ENCODE measurements at regions not wholly inside any gene's neighbourhood (a gene's known extent, or its start where the extent isn't known, plus 50 kb on each side); places are given as distances from the start of the nearest gene placed in this dataset.
A peak's percentile ranks its signal among the peaks of the same experiment; 100 is the strongest.

- no peak for DNase-seq (ENCODE audit: low spot score)
Measured at GRCh38 chr2:8076448-8077342, 605.2 kb upstream of the ID2 start.

- DNase-seq (ENCODE audit: low spot score) = no peak
Measured at GRCh38 chr2:8078705-8079104, 603.2 kb upstream of the ID2 start.

GRCh38 chr2:8080063-8080462, 601.8 kb upstream of the ID2 start:
- DNase-seq (ENCODE audit: low spot score) = no peak

GRCh38 chr2:8081130-8081529, 600.7 kb upstream of the ID2 start:
- no peak for DNase-seq (ENCODE audit: low spot score)

GRCh38 chr2:8082840-8083239, 599.0 kb upstream of the ID2 start:
- DNase-seq (ENCODE audit: low spot score) = no peak

GRCh38 chr2:8086357-8086756, 595.5 kb upstream of the ID2 start:
- DNase-seq (ENCODE audit: low spot score) = no peak

GRCh38 chr2:8086796-8087479, 594.9 kb upstream of the ID2 start:
- DNase-seq (ENCODE audit: low spot score) = no peak

GRCh38 chr2:8087480-8087840, 594.4 kb upstream of the ID2 start:
- DNase-seq (ENCODE audit: low spot score) = no peak

GRCh38 chr2:8088810-8089209, 593.0 kb upstream of the ID2 start:
- DNase-seq (ENCODE audit: low spot score) = no peak

- DNase-seq (ENCODE audit: low spot score) = peak; percentile 15
Measured at GRCh38 chr2:8089596-8089995, 592.3 kb upstream of the ID2 start.

GRCh38 chr2:8090748-8091700, 590.8 kb upstream of the ID2 start:
- no peak for DNase-seq (ENCODE audit: low spot score)

- DNase-seq (ENCODE audit: low spot score) = no peak
Measured at GRCh38 chr2:8094526-8094925, 587.3 kb upstream of the ID2 start.

- no peak for DNase-seq (ENCODE audit: low spot score)
Measured at GRCh38 chr2:8095978-8096377, 585.9 kb upstream of the ID2 start.

GRCh38 chr2:8096484-8096883, 585.4 kb upstream of the ID2 start:
- DNase-seq (ENCODE audit: low spot score) = no peak

GRCh38 chr2:8098476-8099266, 583.2 kb upstream of the ID2 start:
- no peak for DNase-seq (ENCODE audit: low spot score)

- no peak for DNase-seq (ENCODE audit: low spot score)
Measured at GRCh38 chr2:8099267-8099582, 582.6 kb upstream of the ID2 start.

GRCh38 chr2:8101614-8102277, 580.1 kb upstream of the ID2 start:
- no peak for DNase-seq (ENCODE audit: low spot score)

- DNase-seq (ENCODE audit: low spot score) = no peak
Measured at GRCh38 chr2:8102470-8102869, 579.4 kb upstream of the ID2 start.

GRCh38 chr2:8103085-8103708, 578.7 kb upstream of the ID2 start:
- no peak for DNase-seq (ENCODE audit: low spot score)

- peak; percentile 89 for DNase-seq (ENCODE audit: low spot score)
Measured at GRCh38 chr2:8107150-8107549, 574.7 kb upstream of the ID2 start.

All from SK-N-DZ (cell line).